CD4-positive, alpha-beta T cell treated with Interleukin-6 for 4 hours (primary cell): ENCODE measurements at regions not wholly inside any gene's neighbourhood (a gene's known extent, or its start where the extent isn't known, plus 50 kb on each side); places are given as distances from the start of the nearest gene placed in this dataset.
"Not testable (repeated sequence)": the region's sequence is repeated elsewhere in the genome, so short reads cannot be mapped to it uniquely, and the experiment has no call there.

Experiments
- DNase-seq: peaks from one replicate; pipeline ENCODE4 v3.0.0-alpha.2; 2020; ENCODE audit warnings: mixed read lengths

DNA sequence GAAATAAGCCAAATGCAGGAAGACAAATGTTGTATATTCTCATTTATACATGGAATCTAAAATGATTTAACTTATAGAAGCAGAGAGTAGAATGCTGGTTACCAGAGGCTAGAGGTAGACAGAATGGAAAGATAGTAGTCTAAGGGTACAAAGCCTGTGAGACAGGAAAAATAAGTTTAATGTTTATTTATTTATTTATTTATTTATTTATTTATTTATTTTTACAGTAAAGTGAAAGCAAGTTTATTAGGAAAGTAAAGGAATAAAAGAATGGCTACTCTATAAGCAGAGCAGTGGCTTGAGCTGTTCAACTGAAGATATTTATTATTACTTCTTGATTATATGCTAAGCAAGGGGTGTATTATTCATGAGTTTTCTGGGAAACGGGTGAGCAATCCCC, 203.2 kb downstream of the LAS1L start:
- DNase-seq: no peak

DNA sequence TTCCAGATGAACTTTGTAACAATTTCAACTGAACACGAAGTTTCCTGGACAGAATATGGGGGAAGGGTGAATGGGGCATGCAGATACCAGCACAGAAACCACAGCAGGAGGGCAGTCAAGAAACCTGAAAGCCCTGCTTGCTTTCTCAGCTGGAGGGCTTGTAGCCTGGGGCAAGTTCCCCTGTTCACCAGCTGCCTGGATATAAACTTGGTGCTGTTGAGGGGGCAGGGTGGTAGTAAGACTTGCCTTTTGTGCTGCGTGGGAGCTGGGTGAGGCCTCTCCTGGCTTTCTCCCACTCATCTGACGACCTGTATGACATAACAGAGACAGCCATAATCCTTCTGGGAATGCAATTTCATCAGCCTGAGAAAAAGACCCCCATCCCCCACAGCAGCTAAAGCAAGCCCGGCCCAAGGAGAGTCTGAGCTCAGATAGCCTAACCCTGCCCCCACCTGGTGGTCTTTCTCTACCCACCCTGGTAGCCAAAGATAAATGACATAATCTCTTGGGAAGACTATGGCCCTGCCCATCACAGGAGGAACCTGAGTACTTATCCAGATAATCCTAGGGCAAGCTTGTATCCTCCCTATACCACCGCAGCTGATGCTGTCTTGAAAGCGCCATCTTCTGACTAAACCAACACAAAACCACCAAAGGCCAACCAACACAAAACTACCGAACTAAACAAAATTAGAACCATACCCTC, 234.3 kb downstream of the LAS1L start:
- no peak for DNase-seq

DNA sequence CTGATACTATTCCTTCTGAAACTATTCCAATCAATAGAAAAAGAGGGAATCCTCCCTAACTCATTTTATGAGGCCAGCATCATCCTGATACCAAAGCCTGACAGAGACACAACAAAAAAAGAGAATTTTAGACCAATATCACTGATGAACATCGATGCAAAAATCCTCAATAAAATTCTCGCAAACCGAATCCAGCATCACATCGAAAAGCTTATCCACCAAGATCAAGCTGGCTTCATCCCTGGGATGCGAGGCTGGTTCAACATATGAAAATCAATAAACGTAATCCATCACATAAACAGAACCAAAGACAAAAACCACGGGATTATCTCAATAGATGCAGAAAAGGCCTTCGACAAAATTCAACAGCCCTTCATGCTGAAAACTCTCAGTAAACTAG, 251.7 kb downstream of the LAS1L start:
- not testable (repeated sequence) for DNase-seq

- DNase-seq: no peak
Measured at GRCh38 chrX:65273152-65273551, 261.4 kb downstream of the LAS1L start.

- DNase-seq: no peak
Measured at GRCh38 chrX:65266482-65266881, 268.1 kb downstream of the LAS1L start.

- no peak for DNase-seq
Measured at GRCh38 chrX:65253817-65254216, 277.6 kb upstream of the ZC4H2 start.

DNA sequence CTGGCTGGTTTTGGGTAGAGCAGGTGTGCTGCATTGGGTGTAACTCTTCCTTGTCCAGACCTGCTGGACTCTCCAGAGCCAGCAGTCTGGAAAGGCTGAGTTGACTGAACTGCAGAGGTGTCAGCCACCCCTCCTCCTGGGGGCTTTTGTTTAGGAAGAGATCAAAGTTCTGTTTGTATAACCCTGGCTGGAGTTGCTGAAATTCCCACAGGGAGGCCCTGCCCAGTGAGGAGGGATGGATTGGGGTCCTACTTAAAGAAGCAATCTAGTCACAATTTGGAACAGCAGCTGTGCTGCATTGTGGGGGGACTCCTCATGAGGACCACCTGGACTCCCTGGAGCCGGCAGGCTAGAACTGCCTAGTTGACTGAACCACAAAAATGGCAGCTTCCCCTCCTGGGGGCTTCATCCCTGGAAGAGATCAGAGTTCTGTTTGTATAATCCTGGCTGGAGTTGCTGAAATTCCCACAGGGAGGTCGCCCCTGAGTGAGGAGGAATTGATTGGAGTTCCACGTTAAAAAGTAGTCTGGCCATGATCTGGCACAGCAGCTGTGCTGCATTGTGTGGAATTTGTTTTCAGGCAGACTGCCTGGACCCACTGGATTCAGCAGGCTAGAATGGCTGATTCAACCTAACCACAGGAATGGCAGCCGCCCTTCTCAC, 264.9 kb upstream of the ZC4H2 start:
- no peak for DNase-seq

- DNase-seq: no peak
Measured at GRCh38 chrX:65203545-65203944, 227.3 kb upstream of the ZC4H2 start.

GRCh38 chrX:65196758-65197360, 220.6 kb upstream of the ZC4H2 start:
- peak; percentile 4 for DNase-seq

DNA sequence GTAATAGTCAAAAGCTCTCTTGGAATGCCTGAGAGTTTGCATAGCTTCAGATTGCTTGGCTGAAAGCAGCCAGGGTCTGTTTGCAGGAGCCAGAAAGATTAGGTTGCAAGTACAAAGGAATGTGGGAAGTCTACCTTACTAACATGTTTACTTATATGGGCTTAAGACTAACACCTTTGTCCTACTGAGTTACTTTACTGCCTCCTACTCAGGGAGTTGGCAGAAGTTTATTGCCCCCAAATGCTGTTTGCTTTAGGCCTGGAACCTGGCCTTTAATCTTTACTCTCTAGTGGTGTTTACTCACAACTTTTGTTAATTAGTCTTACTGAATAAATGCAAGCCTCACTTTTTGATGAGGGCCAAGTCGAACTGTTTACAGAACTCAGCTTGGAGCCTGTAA, 219.4 kb upstream of the ZC4H2 start:
- DNase-seq: no peak

DNA sequence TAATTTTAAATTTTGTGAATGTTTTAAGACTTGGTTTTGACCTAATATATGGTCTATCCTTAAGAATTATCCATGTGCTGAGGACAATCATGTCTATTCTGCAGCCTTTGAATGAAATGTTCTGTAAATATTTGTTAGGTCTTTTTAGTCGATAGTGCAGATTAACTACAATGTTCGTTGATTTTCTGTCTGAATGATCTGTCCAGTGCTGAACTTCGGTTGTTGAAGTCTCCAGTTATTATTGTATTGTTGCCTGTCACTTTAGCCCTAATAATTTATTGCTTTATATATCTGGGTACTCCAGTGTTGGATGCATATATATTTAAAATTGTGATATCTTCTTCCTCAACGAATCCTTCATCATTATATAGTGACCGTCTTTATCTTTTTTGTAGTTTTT, 218.3 kb upstream of the ZC4H2 start:
- DNase-seq: no peak

DNA sequence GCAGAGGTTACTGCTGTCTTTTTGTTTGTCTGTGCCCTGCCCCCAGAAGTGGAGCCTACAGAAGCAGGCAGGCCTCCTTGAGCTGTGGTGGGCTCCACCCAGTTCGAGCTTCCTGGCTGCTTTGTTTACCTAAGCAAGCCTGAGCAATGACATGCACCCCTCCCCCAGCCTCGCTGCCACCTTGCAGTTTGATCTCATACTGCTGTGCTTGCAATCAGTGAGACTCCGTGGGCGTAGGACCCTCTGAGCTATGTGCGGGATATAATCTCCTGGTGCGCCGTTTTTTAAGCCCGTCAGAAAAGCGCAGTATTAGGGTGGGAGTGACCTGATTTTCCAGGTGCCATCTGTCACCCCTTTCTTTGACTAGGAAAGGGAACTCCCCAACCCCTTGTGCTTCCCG, 187.1 kb upstream of the ZC4H2 start:
- not testable (repeated sequence) for DNase-seq

DNA sequence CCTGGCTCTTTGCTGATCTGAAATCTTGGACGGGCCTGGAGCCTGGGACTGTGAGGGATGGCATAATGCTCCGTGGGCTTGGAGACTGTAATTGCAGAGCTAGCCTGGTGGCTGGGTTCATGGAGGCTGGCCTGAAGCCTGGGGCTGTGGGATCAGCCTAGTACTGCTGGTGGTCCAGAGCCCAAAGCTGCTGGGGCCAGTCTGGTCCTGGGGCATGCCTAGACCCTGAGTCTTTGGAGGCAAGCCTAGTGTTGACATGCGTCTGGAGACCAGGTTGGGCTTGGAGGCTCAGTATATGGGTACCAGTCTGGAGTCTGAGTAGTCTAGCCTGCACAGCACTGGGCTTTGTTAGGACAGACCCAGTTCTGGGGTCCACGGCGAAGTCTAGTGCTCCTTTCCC, 172.0 kb upstream of the ZC4H2 start:
- no peak for DNase-seq

DNA sequence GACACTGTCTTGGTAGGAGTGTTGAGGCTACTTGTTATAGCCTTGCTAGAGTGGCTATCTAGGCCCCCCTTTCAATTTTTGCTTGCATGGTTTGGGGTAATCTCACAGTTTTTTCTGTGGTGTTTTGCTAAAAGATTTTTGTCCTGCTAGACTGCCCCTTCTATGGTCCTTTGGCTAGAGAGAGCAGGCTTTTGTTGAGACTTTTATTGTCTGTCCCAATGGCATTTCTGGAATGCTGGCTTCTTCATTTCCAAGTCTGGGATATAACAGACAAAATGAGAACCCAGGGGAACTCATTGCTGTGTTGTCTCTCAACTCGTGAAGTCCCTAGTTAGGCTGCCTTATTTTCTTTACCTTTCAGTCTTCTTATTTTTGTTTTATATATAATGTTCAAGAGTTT, 160.2 kb upstream of the ZC4H2 start:
- no peak for DNase-seq

- DNase-seq: no peak
Measured at GRCh38 chrX:65127842-65128241, 151.6 kb upstream of the ZC4H2 start.

- DNase-seq: no peak
Measured at GRCh38 chrX:65098851-65099250, 122.6 kb upstream of the ZC4H2 start.

- no peak for DNase-seq
Measured at GRCh38 chrX:65093658-65094057, 117.4 kb upstream of the ZC4H2 start.

- no peak for DNase-seq
Measured at GRCh38 chrX:65073233-65073632, 97.0 kb upstream of the ZC4H2 start.

DNA sequence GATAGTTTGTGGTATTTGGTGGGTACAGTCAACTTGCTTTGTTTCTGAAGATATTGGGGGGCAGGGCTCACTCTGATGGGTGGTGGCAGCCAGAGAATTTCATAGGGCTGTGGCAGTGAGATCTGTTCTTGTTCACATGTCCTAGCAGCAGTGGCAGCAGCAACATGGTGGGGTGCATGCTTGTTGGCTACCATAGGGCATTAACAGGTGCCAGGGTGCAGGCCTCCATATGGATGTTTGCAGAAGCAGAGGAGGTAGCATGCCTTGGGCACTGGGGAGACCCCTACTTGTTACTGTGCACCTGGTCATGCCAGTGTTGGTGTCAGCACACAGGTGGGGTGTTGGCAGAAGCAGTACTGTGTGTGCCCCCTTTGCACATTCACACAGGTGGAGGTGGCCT, 96.3 kb upstream of the ZC4H2 start:
- DNase-seq: no peak

DNA sequence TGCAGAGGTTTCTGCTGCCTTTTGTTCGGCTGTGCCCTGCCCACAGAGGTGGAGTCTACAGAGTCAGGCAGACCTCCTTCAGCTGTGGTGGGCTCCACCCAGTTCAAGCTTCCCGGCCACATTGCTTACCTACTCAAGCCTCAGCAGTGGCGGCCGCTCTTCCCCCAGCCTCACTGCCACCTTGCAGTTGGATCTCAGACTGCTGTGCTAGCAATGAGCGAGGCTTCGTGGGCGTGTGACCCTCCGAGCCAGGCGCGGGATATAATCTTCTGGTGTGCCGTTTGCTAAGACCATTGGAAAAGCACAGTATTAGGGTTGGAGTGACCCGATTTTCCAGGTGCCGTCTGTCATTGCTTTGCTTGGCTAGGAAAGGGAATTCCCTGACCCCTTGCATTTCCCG, 82.4 kb upstream of the ZC4H2 start:
- DNase-seq: not testable (repeated sequence)

DNA sequence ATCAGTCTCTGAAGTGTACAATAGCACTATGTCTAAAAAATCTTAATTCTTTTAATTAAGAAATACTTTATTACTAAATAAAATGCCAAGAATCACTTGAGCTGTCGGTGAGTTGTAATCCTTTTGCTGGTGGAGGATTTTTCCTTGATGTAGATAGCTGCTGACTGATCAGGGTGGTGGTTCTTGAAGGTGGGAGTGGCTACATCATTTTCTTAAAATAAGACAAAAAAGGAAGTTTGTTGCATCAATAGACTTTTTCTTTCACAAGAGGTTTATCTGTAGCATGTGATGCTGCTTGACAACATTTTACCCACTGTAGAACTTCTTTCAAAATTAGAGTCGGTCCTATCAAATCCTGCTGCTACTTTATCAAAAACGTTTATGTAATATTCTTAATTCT, 68.8 kb upstream of the ZC4H2 start:
- DNase-seq: no peak

- DNase-seq: peak; percentile 32
Measured at GRCh38 chrX:65035446-65035770, 59.2 kb upstream of the ZC4H2 start.

DNA sequence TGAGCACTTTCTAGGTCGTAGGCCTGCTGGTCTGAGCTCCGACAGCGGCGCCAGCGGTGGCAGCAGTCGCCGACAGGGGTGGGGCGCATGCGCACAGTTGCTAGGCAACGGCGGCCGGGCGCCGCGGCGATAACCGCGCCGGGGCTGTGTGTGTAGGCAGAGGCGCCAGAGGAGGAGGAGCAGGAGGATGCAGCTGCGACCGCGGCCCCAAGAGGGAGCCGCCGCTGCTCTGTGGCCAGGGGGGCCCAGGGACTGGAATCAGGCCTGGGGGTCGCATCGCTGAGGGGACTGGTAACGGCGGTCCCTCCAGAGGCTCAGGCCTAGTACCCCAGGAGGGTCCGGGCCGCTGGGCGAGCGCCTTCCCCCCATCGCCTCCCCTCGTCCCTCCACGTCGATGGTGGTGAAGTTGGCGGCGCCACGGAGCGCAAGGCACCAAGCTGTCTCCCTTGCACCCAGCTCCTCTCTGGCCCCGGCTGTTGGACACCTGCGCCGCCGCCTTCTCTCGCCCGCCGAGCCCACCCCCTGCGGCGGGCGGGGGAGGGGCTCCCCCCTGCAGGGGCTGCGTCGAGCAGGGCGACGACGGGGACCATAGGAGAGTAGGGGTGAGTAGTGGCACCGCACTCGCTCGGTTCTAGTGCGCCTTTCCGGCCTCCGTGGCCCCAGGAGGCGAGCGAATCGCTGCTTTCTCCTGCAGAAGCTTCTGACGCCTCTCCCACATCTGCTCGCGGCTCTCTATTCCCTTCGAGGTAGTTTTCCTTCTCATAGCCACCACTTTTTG, 58.6 kb upstream of the ZC4H2 start, which contains the start of gene ZC3H12B:
TSS of gene ZC3H12B (plus strand) at position 159 of the 778 bp plus-strand sequence.
- DNase-seq: peak; percentile 84

GRCh38 chrX:65034292-65034667, 58.0 kb upstream of the ZC4H2 start:
- no peak for DNase-seq
